Type B pancreatic cell (in vitro differentiated cells): ENCODE measurements at regions not wholly inside any gene's neighbourhood (a gene's known extent, or its start where the extent isn't known, plus 50 kb on each side); places are given as distances from the start of the nearest gene placed in this dataset.

ENCODE experiments used
- DNase-seq: peaks from one replicate; pipeline ENCODE4 v3.0.0; 2021; ENCODE audit warnings: mixed read lengths; ENCODE audit not compliant: unreplicated experiment; ENCODE audit errors: extremely low spot score
- H3K27ac Mint-ChIP-seq: 2 replicates; pipeline ENCODE4 v1.8.0; 2021; ENCODE audit warnings: mild to moderate bottlenecking, mixed read lengths
- H3K27me3 Mint-ChIP-seq: 2 replicates; pipeline ENCODE4 v1.8.0; 2021; ENCODE audit warnings: mixed read lengths
- H3K36me3 Mint-ChIP-seq: 2 replicates; pipeline ENCODE4 v1.8.0; 2021; ENCODE audit warnings: mixed read lengths
- H3K4me1 Mint-ChIP-seq: one replicate; pipeline ENCODE4 v1.8.0; 2021; ENCODE audit warnings: mixed read lengths; ENCODE audit not compliant: unreplicated experiment
- H3K4me3 Mint-ChIP-seq: 2 replicates; pipeline ENCODE4 v1.8.0; 2021; ENCODE audit warnings: mild to moderate bottlenecking, mixed read lengths
- H3K9me3 Mint-ChIP-seq: 2 replicates; pipeline ENCODE4 v1.8.0; 2021; ENCODE audit warnings: mixed read lengths
- CTCF ChIP-seq: fragments of 200-600 bp; sonication (generic); conservative IDR thresholded peaks from 2 replicates; pipeline ENCODE4 v1.5.0; 2021; ENCODE audit warnings: antibody characterized with exemption, mild to moderate bottlenecking

GRCh38 chr15:62431008-62431797, 266.1 kb upstream of the C2CD4B start:
- TF ChIP-seq CTCF: no peak
- no peak overlapping the region for H3K27ac Mint-ChIP-seq
- peaks cover 11% of the 10 kb centered on the region for H3K4me1 Mint-ChIP-seq
- DNase-seq: no peak
- H3K4me3 Mint-ChIP-seq: no peak overlapping the region
- no peaks in the 10 kb centered on the region for H3K9me3 Mint-ChIP-seq
- H3K27me3 Mint-ChIP-seq: no peaks in the 10 kb centered on the region
- no peaks in the 10 kb centered on the region for H3K36me3 Mint-ChIP-seq

GRCh38 chr15:62431817-62432216, 266.7 kb upstream of the C2CD4B start:
- H3K4me1 Mint-ChIP-seq: peaks cover 11% of the 10 kb centered on the region
- DNase-seq: no peak
- no peaks in the 10 kb centered on the region for H3K27me3 Mint-ChIP-seq
- no peaks in the 10 kb centered on the region for H3K9me3 Mint-ChIP-seq
- no peak overlapping the region for H3K4me3 Mint-ChIP-seq
- no peak for TF ChIP-seq CTCF
- no peak overlapping the region for H3K27ac Mint-ChIP-seq
- no peaks in the 10 kb centered on the region for H3K36me3 Mint-ChIP-seq

- no peaks in the 10 kb centered on the region for H3K36me3 Mint-ChIP-seq
- no peaks in the 10 kb centered on the region for H3K9me3 Mint-ChIP-seq
- DNase-seq: no peak
- TF ChIP-seq CTCF: no peak
- H3K27ac Mint-ChIP-seq: no peak overlapping the region
- H3K27me3 Mint-ChIP-seq: no peaks in the 10 kb centered on the region
- no peak overlapping the region for H3K4me3 Mint-ChIP-seq
- H3K4me1 Mint-ChIP-seq: peaks cover 8% of the 10 kb centered on the region
These were observed 267.8 kb upstream of the C2CD4B start for GRCh38 chr15:62432702-62433398.

- H3K9me3 Mint-ChIP-seq: no peaks in the 10 kb centered on the region
- H3K4me1 Mint-ChIP-seq: no peaks in the 10 kb centered on the region
- no peak overlapping the region for H3K27ac Mint-ChIP-seq
- no peak overlapping the region for H3K4me3 Mint-ChIP-seq
- no peak for DNase-seq
- no peak for TF ChIP-seq CTCF
- H3K36me3 Mint-ChIP-seq: no peaks in the 10 kb centered on the region
- H3K27me3 Mint-ChIP-seq: no peaks in the 10 kb centered on the region
These were observed 271.1 kb upstream of the C2CD4B start for GRCh38 chr15:62436235-62436634.

GRCh38 chr15:62437753-62438152, 272.7 kb upstream of the C2CD4B start:
- Mint-ChIP-seq H3K27me3 (no peaks in the 10 kb centered on the region), H3K4me1 (no peaks in the 10 kb centered on the region), H3K9me3 (no peaks in the 10 kb centered on the region), H3K27ac (no peak overlapping the region), H3K4me3 (no peak overlapping the region), H3K36me3 (no peaks in the 10 kb centered on the region)
- no peak for DNase-seq
- TF ChIP-seq CTCF: no peak
